ENCODE measurements at regions not wholly inside any gene's neighbourhood (a gene's known extent, or its start where the extent isn't known, plus 50 kb on each side); places are given as distances from the start of the nearest gene placed in this dataset.

DNA sequence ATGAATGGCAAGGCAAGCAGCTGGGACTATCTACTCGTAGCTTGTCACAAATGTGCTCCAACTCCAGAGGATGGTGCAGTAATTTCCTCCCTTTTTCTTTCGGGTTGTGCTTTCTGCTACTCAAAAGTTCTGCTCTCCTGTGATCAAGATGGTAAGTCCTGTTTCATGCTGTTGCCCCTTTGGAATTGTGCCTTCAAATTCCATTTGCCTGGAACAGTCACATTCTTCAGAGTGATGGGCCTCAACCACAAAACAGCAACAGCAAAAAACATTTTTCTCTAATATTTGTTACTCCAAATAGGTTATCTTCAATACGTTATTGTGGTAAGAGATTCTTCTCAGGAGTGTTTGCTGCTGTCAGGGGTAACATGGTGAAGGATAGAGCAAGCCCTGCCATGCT, 209.3 kb downstream of the PALM2AKAP2 start:
- H3K4me3 ChIP-seq (ENCODE audit: control extremely low read depth in 1 of 5, extremely low read depth in 1 of 5, insufficient read depth in 1 of 5, low read depth in 2 of 5, low read length in 4 of 5) = no peak overlapping the region
- CTCF ChIA-PET = no interaction called here

DNA sequence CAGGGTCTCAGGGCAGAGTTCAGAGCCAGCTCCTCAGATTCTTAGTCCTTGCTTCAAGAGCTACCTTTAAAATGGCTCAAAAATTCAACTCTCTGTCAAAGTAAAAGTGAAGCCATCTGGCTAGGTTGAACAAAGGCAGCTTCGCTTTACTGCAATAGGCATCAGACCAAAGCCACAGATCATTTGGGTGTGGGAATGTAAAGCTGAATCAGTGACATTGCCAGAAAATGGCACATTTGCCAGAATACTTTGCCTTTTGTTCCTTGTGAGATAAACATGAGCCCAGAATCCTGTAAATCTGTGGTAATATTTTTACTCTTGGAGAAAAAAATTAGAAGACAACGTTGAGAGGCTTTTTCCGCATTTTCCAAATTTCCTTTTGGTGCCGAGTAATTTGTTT, 210.5 kb downstream of the PALM2AKAP2 start:
- H3K27ac Mint-ChIP-seq = no peak overlapping the region
- Histone ChIP-seq H3K4me1 (ENCODE audit: control insufficient read depth in 2 of 2, insufficient read depth in 2 of 2, low read length in 2 of 2) (peaks cover 5 to 7% of the 10 kb centered on the region in 2 donors), H3K4me2 (replicated peaks; ENCODE audit: low read depth, low read length, poor library complexity, severe bottlenecking) (no peak overlapping the region), H3K27me3 (replicated peaks in 1 of 4; ENCODE audit: control extremely low read depth in 1 of 4, control insufficient read depth in 3 of 4, insufficient read depth in 4 of 4, low read length in 3 of 4) (no peaks in the 10 kb centered on the region), H3K27ac (ENCODE audit: low read length in 2 of 2) (no peak overlapping the region), H3K4me3 (ENCODE audit: control extremely low read depth in 1 of 5, extremely low read depth in 1 of 5, insufficient read depth in 1 of 5, low read depth in 2 of 5, low read length in 4 of 5) (no peak overlapping the region), H2AFZ (ENCODE audit: insufficient read depth, low read depth, low read length, poor library complexity, severe bottlenecking) (no peak overlapping the region), H3K79me2 (ENCODE audit: control insufficient read depth, insufficient read depth, low read length) (no peaks in the 10 kb centered on the region), H3K9me3 (ENCODE audit: control extremely low read depth in 1 of 3, control insufficient read depth in 2 of 3, insufficient read depth in 1 of 3, low read length in 2 of 3) (peaks cover 1 to 23% (median 12%) of the 10 kb centered on the region in 3 donors), H3K36me3 (replicated peaks in 1 of 2; ENCODE audit: control extremely low read depth in 1 of 2, control insufficient read depth in 1 of 2, extremely low read depth in 1 of 2, insufficient read depth in 2 of 2, low read length in 1 of 2) (no peaks in the 10 kb centered on the region), H3K9ac (ENCODE audit: low read length) (no peak overlapping the region), H4K20me1 (ENCODE audit: control insufficient read depth, insufficient read depth, low read length, poor library complexity, severe bottlenecking) (no peaks in the 10 kb centered on the region)
- no peak overlapping the region for H3K4me3 Mint-ChIP-seq
- CTCF ChIA-PET = interaction anchor here (0.5 to 1.9 kb wide), 3 partner anchors 12 to 87 kb away, joined by 3 to 5 read pairs (median 4); no protein-coding TSS in a partner anchor
- no peaks in the 10 kb centered on the region for H3K27me3 Mint-ChIP-seq
- H3K9me3 Mint-ChIP-seq (ENCODE audit: insufficient read depth) = peaks cover 7% of the 10 kb centered on the region
- no peak for DNase-seq
- ATAC-seq (ENCODE audit: low read depth) = no peak
- TF ChIP-seq EZH2 (IDR thresholded peaks at IDR 0.05; ENCODE audit: borderline replicate concordance, insufficient read depth, low read depth, low read length, poor library complexity, severe bottlenecking) = no peak
- TF ChIP-seq, protein P1, sequence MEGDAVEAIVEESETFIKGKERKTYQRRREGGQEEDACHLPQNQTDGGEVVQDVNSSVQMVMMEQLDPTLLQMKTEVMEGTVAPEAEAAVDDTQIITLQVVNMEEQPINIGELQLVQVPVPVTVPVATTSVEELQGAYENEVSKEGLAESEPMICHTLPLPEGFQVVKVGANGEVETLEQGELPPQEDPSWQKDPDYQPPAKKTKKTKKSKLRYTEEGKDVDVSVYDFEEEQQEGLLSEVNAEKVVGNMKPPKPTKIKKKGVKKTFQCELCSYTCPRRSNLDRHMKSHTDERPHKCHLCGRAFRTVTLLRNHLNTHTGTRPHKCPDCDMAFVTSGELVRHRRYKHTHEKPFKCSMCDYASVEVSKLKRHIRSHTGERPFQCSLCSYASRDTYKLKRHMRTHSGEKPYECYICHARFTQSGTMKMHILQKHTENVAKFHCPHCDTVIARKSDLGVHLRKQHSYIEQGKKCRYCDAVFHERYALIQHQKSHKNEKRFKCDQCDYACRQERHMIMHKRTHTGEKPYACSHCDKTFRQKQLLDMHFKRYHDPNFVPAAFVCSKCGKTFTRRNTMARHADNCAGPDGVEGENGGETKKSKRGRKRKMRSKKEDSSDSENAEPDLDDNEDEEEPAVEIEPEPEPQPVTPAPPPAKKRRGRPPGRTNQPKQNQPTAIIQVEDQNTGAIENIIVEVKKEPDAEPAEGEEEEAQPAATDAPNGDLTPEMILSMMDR (IDR thresholded peaks at IDR 0.05) = no peak
- 100% methylated on average over 3 of the region's 4 CpGs for WGBS (ENCODE audit: insufficient coverage)
- POLR2A ChIA-PET = no interaction called here
- peaks cover 16% of the 10 kb centered on the region for H3K4me1 Mint-ChIP-seq
- intact Hi-C loops (cut with micrococcal nuclease) = loop anchor here (5.0 kb wide), 1 partner anchor 37 kb away; no protein-coding TSS in a partner anchor

More for the DNA sequence above, 209.3 kb downstream of the PALM2AKAP2 start:
- Histone ChIP-seq H3K36me3 (replicated peaks in 1 of 2; ENCODE audit: control extremely low read depth in 1 of 2, control insufficient read depth in 1 of 2, extremely low read depth in 1 of 2, insufficient read depth in 2 of 2, low read length in 1 of 2) (no peaks in the 10 kb centered on the region), H3K27ac (ENCODE audit: low read length in 2 of 2) (no peak overlapping the region), H3K4me1 (ENCODE audit: control insufficient read depth in 2 of 2, insufficient read depth in 2 of 2, low read length in 2 of 2) (peaks cover 5 to 7% of the 10 kb centered on the region in 2 donors), H4K20me1 (ENCODE audit: control insufficient read depth, insufficient read depth, low read length, poor library complexity, severe bottlenecking) (no peaks in the 10 kb centered on the region), H2AFZ (ENCODE audit: insufficient read depth, low read depth, low read length, poor library complexity, severe bottlenecking) (no peak overlapping the region), H3K4me2 (replicated peaks; ENCODE audit: low read depth, low read length, poor library complexity, severe bottlenecking) (no peak overlapping the region), H3K27me3 (replicated peaks in 1 of 4; ENCODE audit: control extremely low read depth in 1 of 4, control insufficient read depth in 3 of 4, insufficient read depth in 4 of 4, low read length in 3 of 4) (no peaks in the 10 kb centered on the region), H3K9me3 (ENCODE audit: control extremely low read depth in 1 of 3, control insufficient read depth in 2 of 3, insufficient read depth in 1 of 3, low read length in 2 of 3) (peaks cover 1 to 13% (median 12%) of the 10 kb centered on the region in 3 donors), H3K79me2 (ENCODE audit: control insufficient read depth, insufficient read depth, low read length) (no peaks in the 10 kb centered on the region), H3K9ac (ENCODE audit: low read length) (no peak overlapping the region)
- Mint-ChIP-seq H3K4me1 (peaks cover 16% of the 10 kb centered on the region), H3K27me3 (no peaks in the 10 kb centered on the region), H3K9me3 (ENCODE audit: insufficient read depth) (peaks cover 4% of the 10 kb centered on the region), H3K27ac (no peak overlapping the region), H3K4me3 (no peak overlapping the region)
- WGBS (ENCODE audit: insufficient coverage) = 100% methylated on average over 2 of the region's 3 CpGs
- intact Hi-C loops (cut with micrococcal nuclease) = no loop called here
- ATAC-seq (ENCODE audit: low read depth) = no peak
- POLR2A ChIA-PET = no interaction called here
- TF ChIP-seq, protein P1 (IDR thresholded peaks at IDR 0.05) = no peak
- no peak for TF ChIP-seq EZH2 (IDR thresholded peaks at IDR 0.05; ENCODE audit: borderline replicate concordance, insufficient read depth, low read depth, low read length, poor library complexity, severe bottlenecking)
- DNase-seq = no peak

Measured in B cell (primary cell).